ACC112 (cell line): ENCODE measurements at regions not wholly inside any gene's neighbourhood (a gene's known extent, or its start where the extent isn't known, plus 50 kb on each side); places are given as distances from the start of the nearest gene placed in this dataset.

Experiments used
- H2AFZ ChIP-seq: fragments of 200-600 bp; sonication (generic); one replicate; pipeline ENCODE4 v1.6.0; 2017; ENCODE audit warnings: antibody characterized with exemption, low read length; ENCODE audit not compliant: unreplicated experiment
- H3K27ac ChIP-seq: fragments of 200-600 bp; sonication (generic); 2 replicates; pipeline ENCODE4 v1.5.1; 2014; ENCODE audit warnings: low read depth, mild to moderate bottlenecking, antibody characterized with exemption, low read length, moderate library complexity
- H3K27me3 ChIP-seq: fragments of 200-600 bp; sonication (generic); 2 replicates; pipeline ENCODE4 v1.6.1; 2014; ENCODE audit warnings: mild to moderate bottlenecking, antibody characterized with exemption, low read length, moderate library complexity, mixed read lengths; ENCODE audit not compliant: insufficient read depth
- H3K36me3 ChIP-seq: fragments of 200-600 bp; sonication (generic); 2 replicates; pipeline ENCODE4 v1.6.1; 2016; ENCODE audit warnings: mild to moderate bottlenecking, antibody characterized with exemption, low read length, moderate library complexity, mixed read lengths; ENCODE audit not compliant: insufficient read depth
- H3K4me1 ChIP-seq: fragments of 200-600 bp; sonication (generic); one replicate; pipeline ENCODE4 v1.6.1; 2016; ENCODE audit warnings: low read length, mixed read lengths; ENCODE audit not compliant: insufficient read depth, unreplicated experiment, control insufficient read depth
- H3K4me3 ChIP-seq: fragments of 200-600 bp; sonication (generic); 2 replicates; pipeline ENCODE4 v1.5.1; 2014; ENCODE audit warnings: mild to moderate bottlenecking, low read depth, low read length
- H3K79me2 ChIP-seq: fragments of 200-600 bp; sonication (generic); one replicate; pipeline ENCODE4 v1.6.0; 2016; ENCODE audit warnings: low read length; ENCODE audit not compliant: control insufficient read depth, unreplicated experiment, insufficient read depth

DNA sequence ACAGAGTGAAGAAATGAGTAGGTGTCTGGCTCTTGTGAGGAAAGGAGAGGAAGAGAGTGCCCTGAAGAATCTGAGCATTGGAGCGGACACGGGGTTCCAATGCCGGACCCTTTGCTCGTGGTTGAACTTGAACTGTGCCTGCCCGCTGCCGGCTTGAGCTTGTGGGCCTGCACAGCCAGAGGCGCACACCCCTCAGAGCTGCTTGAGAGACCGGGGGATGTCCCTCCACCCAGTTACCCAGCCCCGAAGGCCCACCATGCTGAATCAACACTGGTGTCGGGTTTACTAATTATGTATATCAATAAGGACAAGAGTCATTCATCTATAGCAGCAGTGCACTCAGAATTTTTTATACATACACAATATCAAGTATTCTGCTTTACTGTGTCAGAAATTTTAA lies 218.3 kb upstream of the CST7 start:
- no peak overlapping the region for H3K27ac ChIP-seq
- H3K27me3 ChIP-seq = peaks cover 1% of the 10 kb centered on the region; the same call in 1 of the 2 replicates
- H3K4me1 ChIP-seq = no peaks in the 10 kb centered on the region
- no peaks in the 10 kb centered on the region for H3K79me2 ChIP-seq
- no peaks in the 10 kb centered on the region for H3K36me3 ChIP-seq
- H2AFZ ChIP-seq = no peak overlapping the region
- H3K4me3 ChIP-seq = no peak overlapping the region

DNA sequence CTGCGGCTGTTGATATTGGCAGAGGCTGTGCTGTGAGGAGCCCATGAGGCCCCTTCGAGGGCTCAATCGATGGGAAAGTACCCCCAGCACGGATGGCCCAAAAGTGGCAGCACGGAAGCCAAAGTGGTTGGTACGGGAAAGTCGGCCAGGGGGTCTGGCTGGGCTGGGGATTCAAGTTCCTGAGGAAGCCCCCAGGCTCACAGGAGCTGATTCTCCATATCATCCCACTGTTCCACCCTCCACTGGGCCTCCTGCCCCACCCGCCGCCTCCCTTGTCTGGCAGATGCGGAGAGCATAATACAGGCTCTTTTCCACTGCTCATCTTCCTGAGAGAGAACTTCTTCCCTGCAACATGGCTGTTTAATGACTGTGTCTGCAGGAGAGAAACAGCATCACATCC lies 217.8 kb upstream of the CST7 start:
- no peaks in the 10 kb centered on the region for H3K79me2 ChIP-seq
- no peak overlapping the region for H2AFZ ChIP-seq
- H3K36me3 ChIP-seq = no peaks in the 10 kb centered on the region
- no peaks in the 10 kb centered on the region for H3K4me1 ChIP-seq
- no peak overlapping the region for H3K4me3 ChIP-seq
- no peaks in the 10 kb centered on the region for H3K27me3 ChIP-seq
- no peak overlapping the region for H3K27ac ChIP-seq

DNA sequence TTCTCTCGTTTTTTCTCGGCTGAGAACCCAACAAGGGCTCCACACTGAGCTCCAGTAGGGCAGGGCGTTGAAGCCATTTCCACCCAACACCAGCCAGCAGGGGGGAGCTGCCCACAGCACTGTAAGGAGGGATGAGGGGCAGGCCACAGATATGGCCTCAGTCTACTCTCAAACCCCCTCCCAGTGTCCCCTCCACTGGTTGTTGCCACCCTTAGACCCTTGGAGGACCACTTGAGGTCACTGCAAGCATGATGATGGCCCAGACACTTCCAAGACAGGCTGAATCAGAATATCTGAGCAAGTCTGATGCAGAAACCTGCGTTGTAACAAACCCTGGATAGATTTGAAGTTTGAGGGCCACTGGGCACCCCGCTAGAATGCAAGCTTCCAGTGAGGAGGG lies 217.0 kb upstream of the CST7 start:
- Histone ChIP-seq H3K4me1 (no peaks in the 10 kb centered on the region), H3K27ac (no peak overlapping the region), H3K79me2 (no peaks in the 10 kb centered on the region), H3K36me3 (no peaks in the 10 kb centered on the region), H3K27me3 (no peaks in the 10 kb centered on the region), H3K4me3 (no peak overlapping the region), H2AFZ (no peak overlapping the region)

DNA sequence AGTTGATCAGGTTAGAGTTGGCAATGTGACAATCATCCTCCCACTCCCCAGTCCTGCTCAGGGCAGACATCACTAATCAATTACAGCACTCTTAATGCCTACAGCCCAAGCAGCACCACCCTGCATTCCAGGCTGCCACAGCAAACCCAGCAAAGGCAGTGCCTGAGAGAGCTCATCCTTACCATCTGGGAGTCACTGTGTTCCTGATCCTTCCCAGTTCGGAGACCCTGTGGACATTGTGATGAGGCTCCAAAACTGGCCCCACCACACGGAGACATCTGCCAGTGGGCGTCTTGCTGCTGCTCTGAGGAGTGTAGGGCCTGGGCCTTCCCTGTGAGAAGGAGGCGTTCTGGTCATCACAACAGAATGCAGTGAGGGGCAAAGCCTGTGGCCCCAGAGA lies 216.5 kb upstream of the CST7 start:
- Histone ChIP-seq H3K4me3 (no peak overlapping the region), H3K79me2 (no peaks in the 10 kb centered on the region), H3K36me3 (no peaks in the 10 kb centered on the region), H3K4me1 (no peaks in the 10 kb centered on the region), H3K27ac (no peak overlapping the region), H3K27me3 (no peaks in the 10 kb centered on the region), H2AFZ (no peak overlapping the region)

DNA sequence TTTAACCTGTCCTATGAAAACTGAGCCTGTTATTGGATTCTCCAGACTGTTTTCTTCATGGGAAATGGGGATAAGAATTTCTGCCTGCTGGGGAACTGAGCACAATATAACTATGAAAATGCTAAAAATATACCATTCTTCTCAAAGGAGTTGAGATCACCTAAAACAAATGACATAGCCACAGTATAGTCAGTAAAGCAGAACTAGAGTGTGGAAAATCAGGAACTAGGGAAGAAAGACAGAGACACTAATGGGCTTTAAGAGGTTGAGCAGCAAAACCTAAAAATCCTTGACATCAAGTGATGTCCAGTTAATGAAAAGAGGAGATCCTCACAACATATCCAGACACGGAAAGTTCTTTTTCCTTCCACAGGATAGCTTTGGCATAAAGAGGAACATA lies 215.7 kb upstream of the CST7 start:
- H3K27me3 ChIP-seq = no peaks in the 10 kb centered on the region
- H3K4me1 ChIP-seq = no peaks in the 10 kb centered on the region
- H3K27ac ChIP-seq = no peak overlapping the region
- no peaks in the 10 kb centered on the region for H3K36me3 ChIP-seq
- H3K4me3 ChIP-seq = no peak overlapping the region
- no peaks in the 10 kb centered on the region for H3K79me2 ChIP-seq
- no peak overlapping the region for H2AFZ ChIP-seq

DNA sequence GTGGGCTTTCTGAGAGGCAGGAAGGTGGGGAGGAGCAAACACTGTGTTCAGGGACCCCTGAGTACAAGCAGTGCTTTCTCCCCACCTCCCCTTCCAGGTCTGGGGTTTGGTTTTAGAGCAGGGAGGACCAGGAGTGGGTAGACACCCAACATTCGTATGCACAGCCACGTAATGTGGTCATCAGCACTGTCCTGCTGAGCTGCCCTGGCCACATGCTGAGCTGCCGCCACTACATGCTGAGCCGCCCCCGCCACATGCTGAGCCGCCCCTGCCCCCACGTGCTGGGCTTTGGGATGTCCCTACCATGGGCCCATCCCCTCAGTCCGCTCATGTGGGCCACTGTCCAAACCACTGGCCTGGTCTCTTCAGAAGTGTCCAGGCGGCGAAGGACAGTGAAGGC lies 214.9 kb upstream of the CST7 start:
- Histone ChIP-seq H2AFZ (no peak overlapping the region), H3K36me3 (no peaks in the 10 kb centered on the region), H3K4me1 (no peaks in the 10 kb centered on the region), H3K4me3 (no peak overlapping the region), H3K27ac (no peak overlapping the region), H3K27me3 (no peaks in the 10 kb centered on the region), H3K79me2 (no peaks in the 10 kb centered on the region)

DNA sequence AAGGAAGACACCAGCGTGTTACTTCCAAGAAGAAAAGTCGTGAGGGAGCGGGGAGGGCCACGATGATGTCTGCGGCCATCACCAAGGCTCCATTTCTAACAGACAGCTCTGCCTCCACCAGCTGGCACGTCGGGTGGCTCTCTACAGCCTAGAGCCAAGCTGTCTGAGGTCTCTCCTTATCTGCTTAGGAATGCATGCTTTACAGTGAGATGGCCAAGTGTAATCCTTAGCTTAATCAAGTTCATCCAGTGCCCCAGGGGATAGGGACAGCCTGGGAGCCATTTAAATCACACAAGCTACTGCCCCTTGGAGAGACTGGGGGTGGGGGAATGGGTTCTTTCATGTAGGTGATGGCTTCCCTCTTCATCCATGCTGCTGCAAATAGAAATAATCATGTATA lies 213.8 kb upstream of the CST7 start:
- Histone ChIP-seq H3K4me1 (no peaks in the 10 kb centered on the region), H3K27me3 (no peaks in the 10 kb centered on the region), H3K36me3 (no peaks in the 10 kb centered on the region), H3K27ac (no peak overlapping the region), H2AFZ (no peak overlapping the region), H3K79me2 (no peaks in the 10 kb centered on the region), H3K4me3 (no peak overlapping the region)

DNA sequence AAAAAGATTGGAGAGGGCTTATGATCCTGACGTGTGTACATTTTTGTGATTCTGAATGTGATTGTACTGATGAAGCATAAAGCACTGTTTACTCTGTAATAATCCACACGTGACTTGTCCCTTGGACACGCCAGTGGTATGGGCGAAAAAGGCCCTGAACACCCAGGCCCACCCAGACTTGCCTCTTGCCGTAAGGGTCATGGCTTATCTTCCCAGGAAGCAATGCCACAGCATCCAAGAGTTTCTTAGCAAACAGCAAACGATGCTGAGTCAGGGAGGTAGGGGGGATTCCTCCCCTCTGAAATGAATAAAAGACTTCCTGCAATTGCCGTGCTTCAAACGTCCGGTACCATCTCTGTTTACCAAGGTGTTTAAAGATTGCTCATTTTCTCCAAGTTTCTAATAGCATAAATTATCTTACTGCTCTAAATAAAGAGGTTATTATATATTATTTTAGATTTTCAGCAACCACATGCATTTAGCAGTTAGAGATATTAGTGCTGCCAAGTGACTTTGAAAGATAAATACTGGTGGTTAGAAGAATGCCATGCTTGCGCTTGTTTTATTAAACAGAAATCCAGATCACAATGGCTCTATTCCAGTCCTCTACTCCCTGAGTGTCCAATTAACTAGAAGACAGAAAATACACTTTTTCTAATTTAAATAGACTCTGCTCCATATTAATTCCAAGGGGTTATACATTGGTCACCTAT lies 212.8 kb upstream of the CST7 start:
- no peak overlapping the region for H2AFZ ChIP-seq
- no peaks in the 10 kb centered on the region for H3K4me1 ChIP-seq
- no peak overlapping the region for H3K27ac ChIP-seq
- H3K27me3 ChIP-seq = no peaks in the 10 kb centered on the region
- H3K36me3 ChIP-seq = no peaks in the 10 kb centered on the region
- H3K4me3 ChIP-seq = no peak overlapping the region
- no peaks in the 10 kb centered on the region for H3K79me2 ChIP-seq

DNA sequence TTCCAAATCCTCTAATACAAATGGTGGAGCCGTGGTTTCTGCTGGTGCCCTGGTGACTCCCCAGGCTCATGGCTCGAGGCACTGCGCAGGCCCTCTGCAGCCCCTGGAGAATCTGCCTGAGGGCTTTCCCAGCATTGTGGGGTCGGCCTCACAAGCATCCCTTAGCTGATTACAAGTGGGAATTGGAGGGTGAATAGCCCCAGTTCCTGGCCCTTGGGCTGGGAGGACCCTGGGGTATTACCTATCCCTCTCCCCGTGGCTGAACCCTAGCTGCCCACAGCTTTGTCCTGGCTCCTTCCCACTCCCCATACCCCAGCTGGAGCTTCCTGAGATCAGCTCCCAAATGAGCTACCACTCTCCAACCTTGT lies 212.2 kb upstream of the CST7 start:
- no peak overlapping the region for H2AFZ ChIP-seq
- H3K4me1 ChIP-seq = no peaks in the 10 kb centered on the region
- H3K79me2 ChIP-seq = no peaks in the 10 kb centered on the region
- no peaks in the 10 kb centered on the region for H3K36me3 ChIP-seq
- no peaks in the 10 kb centered on the region for H3K27me3 ChIP-seq
- no peak overlapping the region for H3K27ac ChIP-seq
- H3K4me3 ChIP-seq = no peak overlapping the region

DNA sequence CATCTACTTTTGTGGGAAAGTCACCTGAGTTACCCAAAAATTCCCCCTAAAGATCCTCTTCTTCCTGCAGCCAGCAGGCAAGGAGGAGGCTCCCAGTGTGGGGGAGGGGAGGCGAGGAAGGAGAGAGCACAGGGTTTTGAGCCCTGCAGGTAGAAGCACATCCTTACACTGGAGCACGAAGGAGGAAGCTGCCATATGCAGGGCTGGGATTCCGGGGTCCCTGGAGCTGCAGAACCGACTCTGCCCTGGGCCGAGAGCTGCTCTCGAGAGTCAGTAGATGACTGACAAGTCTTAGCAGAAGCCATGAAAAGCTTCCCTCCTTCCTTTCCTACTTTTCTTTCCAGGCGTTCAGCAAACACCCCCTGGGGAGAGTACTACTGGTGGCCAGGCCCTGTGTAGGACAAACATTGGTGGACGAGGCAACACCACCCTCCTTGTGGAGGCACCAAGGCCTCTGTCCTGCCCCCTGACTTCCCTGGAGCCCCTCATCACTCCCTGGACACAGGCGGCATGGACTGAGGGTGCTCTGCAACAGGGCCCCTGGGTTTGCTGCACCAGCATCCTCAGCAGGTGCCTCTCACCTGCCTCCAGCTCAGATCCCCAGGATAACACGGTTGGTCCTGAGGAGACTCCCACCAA lies 211.7 kb upstream of the CST7 start:
- Histone ChIP-seq H2AFZ (no peak overlapping the region), H3K79me2 (no peaks in the 10 kb centered on the region), H3K36me3 (no peaks in the 10 kb centered on the region), H3K4me1 (no peaks in the 10 kb centered on the region), H3K27ac (no peak overlapping the region), H3K27me3 (no peaks in the 10 kb centered on the region), H3K4me3 (no peak overlapping the region)

DNA sequence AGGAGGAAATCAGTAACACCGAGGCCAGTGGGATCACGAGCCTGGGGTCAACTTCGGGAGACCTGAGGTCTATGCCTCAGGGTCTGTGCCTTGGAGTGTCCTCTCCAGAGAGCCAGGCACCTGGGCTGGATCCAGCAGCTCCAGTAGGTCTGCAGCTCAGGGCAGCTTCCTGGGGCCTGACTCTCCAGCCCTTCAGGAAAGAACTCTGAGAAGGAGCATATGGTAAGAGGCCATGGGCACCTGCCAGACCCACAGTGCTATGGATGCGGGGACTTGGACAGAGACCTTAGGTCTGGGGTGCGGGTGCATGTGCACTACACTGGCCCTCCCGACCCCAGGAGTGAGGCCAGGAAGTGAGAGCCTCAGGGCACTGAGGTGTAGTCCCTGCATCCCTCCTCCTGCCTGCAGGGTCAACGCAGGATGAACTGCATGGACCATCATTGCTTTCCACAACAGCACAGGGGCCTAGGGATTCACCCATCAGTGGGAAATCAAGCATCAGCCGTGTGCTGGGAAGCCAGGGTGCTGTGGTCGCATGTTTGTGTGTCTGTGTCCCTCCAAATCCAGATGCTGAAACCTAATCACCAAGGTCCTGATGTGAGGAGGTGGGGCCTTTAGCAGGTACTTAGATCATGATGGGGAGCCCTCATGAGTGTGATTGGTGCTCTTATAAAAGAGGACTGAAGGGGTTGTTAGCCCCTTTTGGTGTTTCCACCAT lies 210.9 kb upstream of the CST7 start:
- Histone ChIP-seq H3K4me3 (no peak overlapping the region), H2AFZ (no peak overlapping the region), H3K4me1 (no peaks in the 10 kb centered on the region), H3K36me3 (no peaks in the 10 kb centered on the region), H3K27ac (no peak overlapping the region), H3K79me2 (no peaks in the 10 kb centered on the region), H3K27me3 (no peaks in the 10 kb centered on the region)
